KMS-11 (cell line): ENCODE measurements at regions not wholly inside any gene's neighbourhood (a gene's known extent, or its start where the extent isn't known, plus 50 kb on each side); places are given as distances from the start of the nearest gene placed in this dataset.

Experiments
- H2AFZ ChIP-seq: fragments of 200-600 bp; sonication (generic); 2 replicates; pipeline ENCODE4 v1.6.1; 2016; ENCODE audit warnings: antibody characterized with exemption, mixed run types, low read depth
- H3K27ac ChIP-seq: fragments of 200-600 bp; sonication (generic); 2 replicates; pipeline ENCODE4 v1.6.1; 2016; ENCODE audit warnings: mild to moderate bottlenecking, mixed run types
- H3K27me3 ChIP-seq: fragments of 200-600 bp; sonication (generic); 2 replicates; pipeline ENCODE4 v1.6.1; 2017; ENCODE audit warnings: mild to moderate bottlenecking, low read depth, mixed run types, moderate library complexity; ENCODE audit not compliant: insufficient read depth
- H3K36me3 ChIP-seq: fragments of 200-600 bp; sonication (generic); 2 replicates; pipeline ENCODE4 v1.6.1; 2017; ENCODE audit warnings: mild to moderate bottlenecking, mixed run types; ENCODE audit not compliant: insufficient read depth
- H3K4me1 ChIP-seq: fragments of 200-600 bp; sonication (generic); 2 replicates; pipeline ENCODE4 v1.6.1; 2016; ENCODE audit warnings: mild to moderate bottlenecking, low read depth, mixed run types; ENCODE audit not compliant: poor library complexity, severe bottlenecking
- H3K4me2 ChIP-seq: fragments of 200-600 bp; sonication (generic); 2 replicates; pipeline ENCODE4 v1.7.0; 2016; ENCODE audit warnings: mild to moderate bottlenecking, mixed run types
- H3K4me3 ChIP-seq: fragments of 200-600 bp; sonication (generic); IDR thresholded peaks from 2 replicates; pipeline ENCODE4 v1.6.1; 2017; ENCODE audit warnings: low read depth, low read length, mixed read lengths; ENCODE audit not compliant: insufficient read depth
- H3K79me2 ChIP-seq: fragments of 200-600 bp; sonication (generic); 2 replicates; pipeline ENCODE4 v1.6.1; 2016; ENCODE audit warnings: low read depth, mixed run types; ENCODE audit not compliant: insufficient read depth
- H3K9ac ChIP-seq: fragments of 200-600 bp; sonication (generic); 2 replicates; pipeline ENCODE4 v1.6.1; 2016; ENCODE audit warnings: mild to moderate bottlenecking, mixed run types
- H4K20me1 ChIP-seq: fragments of 200-600 bp; sonication (generic); 2 replicates; pipeline ENCODE4 v1.6.1; 2016; ENCODE audit warnings: mild to moderate bottlenecking, mixed run types; ENCODE audit not compliant: insufficient read depth
- TF ChIP-seq, protein P1 (sequence below): fragments of 200-600 bp; sonication (generic); conservative IDR thresholded peaks from 2 replicates; pipeline ENCODE4 v1.6.1; 2017; ENCODE audit warnings: low read depth, mild to moderate bottlenecking, antibody characterized with exemption, low read length, moderate library complexity, mixed read lengths

- H3K27ac ChIP-seq, result no peak overlapping the region
- H3K4me1 ChIP-seq, result no peaks in the 10 kb centered on the region
- H4K20me1 ChIP-seq, result no peaks in the 10 kb centered on the region
- no peak overlapping the region for H2AFZ ChIP-seq
- H3K79me2 ChIP-seq, result no peaks in the 10 kb centered on the region
- TF ChIP-seq, protein P1, sequence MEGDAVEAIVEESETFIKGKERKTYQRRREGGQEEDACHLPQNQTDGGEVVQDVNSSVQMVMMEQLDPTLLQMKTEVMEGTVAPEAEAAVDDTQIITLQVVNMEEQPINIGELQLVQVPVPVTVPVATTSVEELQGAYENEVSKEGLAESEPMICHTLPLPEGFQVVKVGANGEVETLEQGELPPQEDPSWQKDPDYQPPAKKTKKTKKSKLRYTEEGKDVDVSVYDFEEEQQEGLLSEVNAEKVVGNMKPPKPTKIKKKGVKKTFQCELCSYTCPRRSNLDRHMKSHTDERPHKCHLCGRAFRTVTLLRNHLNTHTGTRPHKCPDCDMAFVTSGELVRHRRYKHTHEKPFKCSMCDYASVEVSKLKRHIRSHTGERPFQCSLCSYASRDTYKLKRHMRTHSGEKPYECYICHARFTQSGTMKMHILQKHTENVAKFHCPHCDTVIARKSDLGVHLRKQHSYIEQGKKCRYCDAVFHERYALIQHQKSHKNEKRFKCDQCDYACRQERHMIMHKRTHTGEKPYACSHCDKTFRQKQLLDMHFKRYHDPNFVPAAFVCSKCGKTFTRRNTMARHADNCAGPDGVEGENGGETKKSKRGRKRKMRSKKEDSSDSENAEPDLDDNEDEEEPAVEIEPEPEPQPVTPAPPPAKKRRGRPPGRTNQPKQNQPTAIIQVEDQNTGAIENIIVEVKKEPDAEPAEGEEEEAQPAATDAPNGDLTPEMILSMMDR, result peak; percentile 88
- H3K36me3 ChIP-seq, result no peaks in the 10 kb centered on the region
- H3K9ac ChIP-seq, result no peak overlapping the region
- no peaks in the 10 kb centered on the region for H3K27me3 ChIP-seq
- H3K4me2 ChIP-seq, result no peak overlapping the region
- H3K4me3 ChIP-seq, result no peak overlapping the region
Observed at GRCh38 chr12:44930972-44931600, 55.0 kb upstream of the NELL2 start.

DNA sequence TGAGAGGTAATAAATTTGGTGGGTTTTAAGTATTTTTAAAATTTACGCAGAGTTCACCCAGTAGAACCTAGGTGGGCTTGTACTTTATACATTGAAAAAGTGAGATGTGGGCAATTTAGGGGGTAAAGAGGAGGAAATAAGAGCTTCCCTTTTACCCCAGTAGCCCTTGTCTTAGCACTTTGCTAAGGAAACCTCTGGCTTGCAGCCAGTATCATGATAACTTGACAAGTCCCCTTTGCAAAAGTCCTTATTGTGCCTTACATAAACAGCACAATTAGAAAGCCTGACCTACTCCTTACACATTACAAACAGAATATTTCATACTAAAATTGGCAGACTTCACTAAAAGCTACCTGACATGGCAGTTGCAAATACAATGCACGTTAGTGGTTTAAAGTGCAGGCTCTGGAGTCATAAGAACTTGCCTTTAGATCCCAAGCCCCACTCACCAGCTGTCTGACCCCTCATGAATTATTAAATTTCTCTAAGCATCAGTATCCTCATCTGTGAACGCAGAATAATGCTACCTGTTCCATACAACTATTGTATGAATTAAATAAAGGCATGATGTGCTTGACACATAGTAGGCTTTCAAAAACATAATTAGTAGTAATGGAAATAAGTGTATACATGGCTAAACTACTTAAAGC lies 53.2 kb upstream of the NELL2 start:
- Histone ChIP-seq H3K36me3 (no peaks in the 10 kb centered on the region), H3K79me2 (no peaks in the 10 kb centered on the region), H3K27me3 (no peaks in the 10 kb centered on the region), H4K20me1 (no peaks in the 10 kb centered on the region), H3K9ac (no peak overlapping the region), H3K27ac (no peak overlapping the region), H3K4me2 (no peak overlapping the region), H3K4me1 (no peaks in the 10 kb centered on the region), H2AFZ (no peak overlapping the region), H3K4me3 (no peak overlapping the region)
- TF ChIP-seq, protein P1, result no peak
